HG03064 (cell line): ENCODE measurements at regions not wholly inside any gene's neighbourhood (a gene's known extent, or its start where the extent isn't known, plus 50 kb on each side); places are given as distances from the start of the nearest gene placed in this dataset.

Experiments
- ATAC-seq: cut with Tn5 transposase; IDR thresholded peaks from one replicate; pipeline ENCODE4 v1.9.1; 2021; ENCODE audit warnings: low read depth; ENCODE audit not compliant: unreplicated experiment

DNA sequence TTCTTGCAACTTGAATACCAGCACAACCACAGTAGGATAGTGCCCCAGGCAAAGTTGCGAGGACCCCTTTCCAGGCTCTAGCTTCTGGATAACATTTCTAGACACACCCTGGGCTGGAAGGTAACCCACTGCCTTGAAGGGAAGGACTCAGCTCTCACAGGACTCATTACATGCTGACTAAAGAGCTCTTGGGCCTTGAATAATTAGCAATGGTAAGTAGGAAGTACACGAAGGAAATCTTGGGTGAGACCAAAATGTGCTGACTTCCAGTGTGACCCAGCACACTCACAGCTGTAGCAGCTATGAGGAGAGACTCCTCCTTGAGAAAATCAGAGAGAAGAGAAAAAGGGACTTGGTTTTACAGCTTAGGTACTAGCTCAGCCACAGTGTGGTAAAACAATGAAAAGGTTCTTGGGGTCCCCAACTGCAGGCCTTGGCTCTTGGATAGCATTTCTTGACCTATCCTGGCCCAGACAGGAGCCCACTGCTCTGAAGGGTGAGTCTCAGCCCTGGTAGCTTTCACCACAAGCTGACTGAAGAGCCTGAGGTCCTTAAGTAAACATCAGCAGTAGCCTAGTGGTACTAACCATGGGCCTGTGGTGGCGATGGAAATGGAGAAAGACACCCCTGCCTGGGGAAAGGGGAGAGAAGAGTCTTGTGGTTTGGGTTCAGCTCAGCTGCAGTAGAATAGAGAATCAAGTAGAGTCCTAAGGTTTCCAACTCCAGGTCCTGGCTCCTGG, 621.7 kb downstream of the SEMA5A start:
- no peak for ATAC-seq

DNA sequence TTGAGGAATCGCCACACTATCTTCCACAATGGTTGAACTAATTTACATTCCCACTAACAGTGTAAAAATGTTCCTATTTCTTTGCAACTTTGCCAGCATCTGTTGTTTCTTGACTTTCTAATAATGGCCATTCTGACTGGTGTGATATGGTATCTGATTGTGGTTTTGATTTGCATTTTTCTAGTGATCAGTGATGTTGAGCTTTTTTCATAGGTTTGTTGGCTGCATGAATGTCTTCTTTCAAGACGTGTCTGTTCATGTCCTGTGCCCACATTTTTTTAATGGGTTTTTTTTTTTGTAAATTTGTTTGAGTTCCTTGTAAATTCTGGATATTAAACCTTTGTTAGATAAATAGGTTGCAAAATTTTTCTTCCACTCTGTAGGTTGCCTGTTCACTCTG, 615.9 kb downstream of the SEMA5A start:
- no peak for ATAC-seq

DNA sequence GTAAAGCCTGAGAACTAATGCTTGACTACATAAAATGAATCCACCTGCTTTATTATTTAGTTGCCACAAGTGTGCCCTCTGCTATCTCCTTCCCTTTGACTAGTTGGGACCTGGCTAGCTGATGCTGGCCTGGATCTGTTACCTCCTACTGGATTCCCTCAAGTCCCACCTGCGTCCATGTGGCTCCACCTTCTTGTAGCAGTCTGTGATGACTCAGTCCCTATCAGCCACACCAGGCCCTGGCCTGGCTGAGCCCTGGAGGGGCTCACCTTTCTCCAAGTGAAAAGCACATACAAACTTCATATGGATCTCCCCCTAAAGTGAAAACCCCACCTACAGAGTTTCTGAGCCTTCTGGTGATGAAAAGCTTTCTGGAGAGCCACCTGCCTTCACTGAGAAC, 611.4 kb downstream of the SEMA5A start:
- no peak for ATAC-seq

DNA sequence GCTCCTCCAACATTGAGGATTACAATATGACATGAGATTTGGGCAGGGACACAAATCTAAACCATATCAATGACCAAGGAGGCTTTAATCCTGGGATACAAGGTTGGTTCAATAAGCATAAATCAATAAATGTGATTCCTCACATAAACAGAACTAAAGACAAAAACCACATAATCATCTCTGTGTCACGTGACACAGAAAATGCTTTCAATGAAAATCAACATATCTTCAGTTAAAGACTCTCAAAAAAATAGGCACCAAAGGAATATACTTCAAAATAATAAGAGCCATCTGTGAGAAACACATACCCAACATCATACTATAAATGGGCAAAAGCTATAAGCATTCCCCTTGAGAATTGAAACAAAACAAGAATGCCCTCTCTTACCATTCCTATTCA, 604.9 kb downstream of the SEMA5A start:
- ATAC-seq: no peak

DNA sequence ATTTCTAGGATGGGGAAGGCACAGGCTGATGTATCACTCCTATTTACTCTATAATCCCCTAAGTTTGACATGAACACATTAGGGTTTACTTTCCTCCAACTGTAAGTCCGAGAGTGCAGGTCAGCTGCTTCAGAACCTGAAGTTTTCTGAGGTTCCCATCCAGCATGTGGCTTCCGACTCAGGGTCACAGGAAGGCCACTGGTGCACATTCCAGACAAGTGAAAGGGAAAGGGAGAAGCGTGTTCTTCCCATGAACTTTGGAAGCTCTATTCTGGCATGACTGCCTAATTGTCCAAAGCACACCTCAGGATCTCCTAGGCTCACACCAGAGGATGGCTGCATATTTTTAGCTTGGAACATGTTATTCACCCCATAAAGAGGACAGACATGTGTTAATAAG, 602.6 kb downstream of the SEMA5A start:
- no peak for ATAC-seq

DNA sequence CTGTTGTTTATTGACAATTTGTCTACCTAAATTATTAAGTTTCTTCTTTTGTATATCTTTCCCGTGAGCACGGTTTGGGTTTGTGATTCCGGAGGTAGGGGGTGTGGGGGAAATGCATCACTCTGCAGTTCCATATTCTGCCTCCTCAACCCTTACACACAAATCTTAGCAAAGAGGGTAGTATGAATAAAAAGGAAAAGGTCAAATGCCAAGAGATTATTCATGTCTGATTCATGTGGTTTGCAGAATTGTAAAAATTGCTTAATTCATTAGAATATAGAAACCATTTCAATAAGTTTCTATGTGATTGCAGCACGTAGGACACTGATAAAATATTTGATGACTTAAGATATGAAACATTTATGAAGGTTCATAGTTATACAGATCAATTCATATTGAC, 601.9 kb downstream of the SEMA5A start:
- no peak for ATAC-seq

DNA sequence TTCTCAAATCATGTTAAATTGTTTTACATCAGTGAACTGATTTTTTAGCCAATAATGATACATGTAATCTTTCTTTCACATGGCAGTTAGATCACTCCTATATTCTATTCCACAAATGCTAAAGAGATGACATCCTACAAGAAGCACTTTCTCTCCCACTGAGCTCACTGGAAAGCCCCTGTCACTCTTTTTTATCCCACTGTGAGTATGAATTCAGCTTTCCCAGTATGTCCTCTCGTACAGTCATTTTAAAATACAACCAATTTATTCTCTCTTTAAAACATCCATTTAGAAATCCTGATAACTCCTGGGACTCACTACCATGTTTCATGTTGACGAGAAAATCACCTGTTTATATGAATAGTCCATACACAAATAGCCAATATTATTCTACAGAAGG, 599.9 kb downstream of the SEMA5A start:
- ATAC-seq: no peak

DNA sequence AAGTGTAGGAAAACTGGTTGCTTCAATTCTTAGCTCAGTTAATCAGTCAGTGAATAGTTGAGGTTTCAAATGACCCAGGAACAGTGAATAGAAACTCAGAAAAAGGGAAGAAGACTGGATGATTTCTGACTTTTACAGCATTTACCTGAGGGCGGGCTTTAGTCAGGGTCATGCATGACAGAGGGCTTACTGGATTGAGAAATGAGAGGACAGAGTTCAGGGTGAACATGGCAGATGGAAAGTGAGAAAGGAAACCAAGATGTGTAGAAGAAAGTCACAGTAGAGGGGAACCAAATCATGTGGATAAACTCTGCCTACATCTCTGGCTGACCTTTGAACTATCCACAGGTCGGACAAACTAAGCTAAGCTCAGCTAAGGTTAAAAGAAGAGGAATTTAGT, 596.0 kb downstream of the SEMA5A start:
- ATAC-seq: peak; percentile 82

DNA sequence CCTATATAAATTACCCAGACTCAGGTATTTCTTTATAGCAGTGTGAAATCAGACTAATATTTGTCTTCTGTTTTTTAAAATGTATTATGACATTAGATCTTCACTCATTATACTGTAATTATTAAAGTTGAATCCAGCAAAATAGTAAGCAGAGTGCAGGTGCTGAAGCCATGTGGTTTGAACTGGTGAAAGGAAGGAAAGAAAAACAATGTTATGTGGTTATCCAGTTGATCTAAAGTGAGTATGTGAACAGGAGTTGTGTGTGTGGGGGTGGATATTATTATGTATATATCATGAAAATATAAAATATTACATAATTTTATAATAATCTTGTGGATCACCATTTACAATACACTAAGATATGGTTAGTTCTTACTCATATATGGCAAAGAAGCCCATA, 593.7 kb downstream of the SEMA5A start:
- ATAC-seq: no peak

DNA sequence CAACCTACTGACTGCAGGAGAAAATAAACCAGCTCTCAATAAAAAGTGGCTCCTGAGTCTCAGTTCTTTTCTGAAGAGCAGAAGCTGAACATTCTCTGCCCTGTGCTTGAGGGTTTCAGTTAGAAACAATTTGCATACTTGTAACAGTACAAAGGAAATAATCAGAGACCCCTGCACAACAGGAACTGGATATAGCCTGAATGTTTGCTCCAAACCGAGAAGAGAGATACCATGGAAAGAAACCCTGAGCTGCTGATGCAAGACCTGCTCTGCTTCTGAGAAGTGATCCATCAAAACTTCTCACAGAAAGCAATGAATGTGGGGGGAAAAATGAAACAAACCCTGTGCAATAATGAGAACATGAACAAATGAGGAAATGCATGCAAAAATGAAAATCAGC, 592.9 kb downstream of the SEMA5A start:
- no peak for ATAC-seq

DNA sequence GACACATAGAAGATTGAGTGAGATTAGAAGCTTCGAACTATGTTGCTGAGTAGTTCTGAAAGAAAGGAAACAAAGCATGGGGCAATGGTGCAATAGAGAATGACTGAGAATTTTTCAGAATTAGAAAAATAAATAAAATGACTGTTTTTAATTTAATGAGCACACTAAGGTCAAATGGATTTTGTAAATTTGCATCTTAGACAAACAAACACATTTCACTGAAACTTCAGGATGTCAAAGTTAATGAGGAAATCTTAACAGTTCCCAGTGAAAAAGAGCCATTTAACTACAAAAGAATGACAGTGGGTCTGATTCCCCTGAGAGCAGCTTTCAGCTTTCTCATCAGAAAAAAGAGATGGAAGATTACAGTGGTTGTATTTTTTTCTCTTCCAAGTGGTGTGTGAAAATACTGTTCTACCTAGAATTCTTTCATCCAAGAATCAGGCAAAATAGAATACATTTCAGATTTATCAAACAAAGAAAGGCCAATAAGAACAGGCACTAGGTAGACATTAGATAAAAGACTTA, 591.9 kb downstream of the SEMA5A start:
- no peak for ATAC-seq

DNA sequence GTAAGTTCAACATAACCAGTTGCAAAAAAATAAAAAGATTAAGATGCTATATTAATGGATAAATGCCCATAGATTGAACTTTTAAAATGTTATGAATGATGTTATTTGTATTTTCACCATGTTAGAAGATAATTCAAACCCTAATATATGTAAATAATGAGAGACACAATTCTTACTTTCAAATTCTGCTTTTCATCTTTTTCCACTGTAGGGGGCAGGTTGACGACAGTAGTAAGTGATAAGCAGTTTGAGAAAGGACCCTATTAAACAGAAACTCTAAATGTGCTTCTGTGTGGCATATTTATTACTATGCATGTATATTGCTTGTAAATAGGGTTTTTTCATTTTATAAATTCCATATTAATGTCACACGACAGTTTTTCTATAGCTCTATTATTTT, 591.1 kb downstream of the SEMA5A start:
- ATAC-seq: no peak

DNA sequence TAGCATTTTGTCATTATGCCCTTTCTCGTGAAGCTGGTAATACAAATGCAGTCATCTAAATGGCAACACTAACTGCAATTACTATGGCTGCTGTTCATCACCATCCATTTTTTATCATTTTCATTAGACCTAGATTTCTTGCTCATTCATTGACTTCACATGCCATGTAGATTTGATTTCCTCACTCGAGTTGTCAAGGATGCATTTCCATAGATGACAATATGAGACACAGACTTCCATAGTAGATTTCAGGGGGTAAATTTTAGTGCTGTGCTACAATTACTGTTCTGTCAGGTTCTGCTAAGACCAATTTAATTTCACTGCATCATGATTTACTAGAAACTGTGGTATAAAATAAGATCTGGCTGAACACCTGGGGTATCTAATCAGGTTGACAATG, 589.2 kb downstream of the SEMA5A start:
- ATAC-seq: no peak

DNA sequence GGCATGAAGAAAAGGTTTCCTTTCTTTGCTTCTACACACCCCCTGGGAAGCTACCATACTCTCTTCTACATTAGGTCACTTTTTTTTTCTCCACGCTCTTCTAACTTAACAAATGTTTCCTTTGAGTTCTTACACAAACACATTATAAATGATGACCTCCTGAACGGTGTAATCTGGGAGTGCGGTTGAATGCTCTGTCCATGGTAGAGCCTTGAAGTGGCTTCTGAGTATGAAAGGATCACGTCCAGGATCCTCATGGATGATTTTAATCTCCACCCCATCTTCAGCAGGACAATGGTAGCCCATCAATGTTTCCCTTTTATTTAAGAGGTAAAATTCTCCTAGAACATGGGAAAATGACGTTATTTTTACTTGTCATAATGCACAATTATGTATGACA, 587.3 kb downstream of the SEMA5A start:
- no peak for ATAC-seq

DNA sequence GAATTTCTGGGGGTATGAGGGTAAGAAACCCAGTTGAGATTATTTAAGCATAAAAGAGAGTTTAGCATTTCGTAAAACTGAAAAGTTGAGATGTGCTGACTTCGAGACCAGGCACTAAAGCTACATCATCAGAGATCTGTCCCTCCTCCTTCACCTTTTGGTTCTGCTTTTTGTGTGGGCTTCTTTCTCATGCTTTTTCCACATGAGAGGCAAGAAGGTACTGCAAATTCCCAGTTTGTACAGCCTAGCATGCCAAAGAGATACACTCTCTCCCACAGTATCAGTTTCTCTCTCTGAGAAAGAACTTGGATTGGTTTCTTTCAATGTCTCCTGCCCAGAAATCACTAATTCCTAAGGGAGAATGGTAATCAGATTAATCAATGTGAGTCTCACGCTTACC, 584.7 kb downstream of the SEMA5A start:
- ATAC-seq: no peak

DNA sequence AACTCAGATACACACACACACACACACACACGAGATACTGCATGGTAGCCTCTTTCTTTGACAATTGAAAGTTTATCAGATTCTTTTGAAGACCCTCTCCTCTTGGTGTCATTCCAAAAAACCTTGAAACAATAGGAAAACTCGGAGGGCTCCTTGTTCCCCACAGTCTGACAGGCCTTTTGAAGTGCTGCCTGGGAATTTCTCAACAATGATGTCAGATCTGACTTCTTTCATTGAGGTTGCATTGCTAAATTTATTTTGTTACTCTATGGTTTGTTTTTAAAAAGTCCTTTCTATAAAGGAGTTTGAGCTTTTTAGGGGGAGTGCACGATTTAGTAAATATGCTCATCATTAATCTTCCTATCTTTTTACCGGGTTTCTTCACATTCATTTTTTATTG, 583.9 kb downstream of the SEMA5A start:
- no peak for ATAC-seq

DNA sequence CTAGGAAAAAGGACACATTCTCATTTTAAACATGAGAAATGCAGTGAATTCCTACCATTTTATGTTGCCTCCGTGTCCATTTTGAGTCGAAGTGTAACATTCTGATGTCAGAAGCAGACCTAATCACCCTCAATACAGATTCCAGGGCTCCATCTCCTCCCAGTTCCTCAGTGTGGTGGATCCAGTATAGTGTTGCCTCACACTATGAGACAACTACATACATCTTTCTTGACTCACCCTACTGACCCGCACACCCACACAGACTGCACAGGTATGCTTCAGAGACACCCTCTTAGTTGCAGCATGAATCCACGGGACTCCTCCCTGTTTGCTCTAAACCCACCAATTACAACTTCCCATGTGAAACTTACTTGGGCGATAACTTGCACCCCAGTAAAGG, 564.9 kb downstream of the SEMA5A start:
- ATAC-seq: no peak

DNA sequence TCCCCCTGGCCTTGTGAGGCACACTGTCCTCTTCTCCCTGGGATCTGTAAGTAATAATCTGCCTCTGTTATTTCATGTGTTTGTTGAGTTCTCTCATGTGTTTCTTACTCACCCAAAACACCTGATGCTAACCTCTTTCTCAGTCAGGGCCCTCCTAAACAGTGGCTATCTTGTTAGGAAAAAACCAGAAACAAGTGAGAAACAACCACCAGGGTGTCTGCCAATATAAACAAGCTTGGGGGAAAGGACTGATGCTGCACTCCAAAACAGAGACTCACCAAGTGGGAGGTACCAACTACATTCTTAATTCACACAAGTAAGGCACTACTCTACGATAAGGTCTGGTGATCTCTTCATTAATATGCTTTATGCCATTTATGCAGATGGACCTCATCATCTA, 564.4 kb downstream of the SEMA5A start:
- ATAC-seq: no peak

DNA sequence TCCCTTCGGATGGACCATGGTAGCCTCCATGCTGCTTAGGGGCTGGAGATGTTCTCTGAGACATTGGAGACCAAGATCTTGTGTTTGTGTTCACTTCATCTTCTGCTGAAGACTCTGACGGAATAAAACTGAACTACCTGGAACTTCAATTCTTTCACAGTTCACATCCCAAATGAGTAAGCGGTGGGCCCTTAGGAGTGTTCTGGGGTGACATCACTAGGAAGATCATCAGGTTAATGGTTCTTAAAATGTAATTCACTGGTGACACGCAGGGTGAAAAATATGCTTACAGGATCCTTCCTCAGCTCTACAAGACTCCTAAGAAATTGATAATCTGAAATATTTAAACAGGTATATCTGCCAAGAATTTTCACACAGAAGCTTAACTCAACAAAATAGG, 561.5 kb downstream of the SEMA5A start:
- no peak for ATAC-seq
